DMS79 treated with DMSO at 0.1 percent for 48 hours (cell line): ENCODE measurements at regions not wholly inside any gene's neighbourhood (a gene's known extent, or its start where the extent isn't known, plus 50 kb on each side); places are given as distances from the start of the nearest gene placed in this dataset.

Experiments used
- DNase-seq: peaks from one replicate; lab custom pipeline; 2025; lab: John Stamatoyannopoulos, UW

- no peak for DNase-seq
Measured at GRCh38 chr5:128895122-128895521, 70.2 kb upstream of the SLC27A6 start.

DNA sequence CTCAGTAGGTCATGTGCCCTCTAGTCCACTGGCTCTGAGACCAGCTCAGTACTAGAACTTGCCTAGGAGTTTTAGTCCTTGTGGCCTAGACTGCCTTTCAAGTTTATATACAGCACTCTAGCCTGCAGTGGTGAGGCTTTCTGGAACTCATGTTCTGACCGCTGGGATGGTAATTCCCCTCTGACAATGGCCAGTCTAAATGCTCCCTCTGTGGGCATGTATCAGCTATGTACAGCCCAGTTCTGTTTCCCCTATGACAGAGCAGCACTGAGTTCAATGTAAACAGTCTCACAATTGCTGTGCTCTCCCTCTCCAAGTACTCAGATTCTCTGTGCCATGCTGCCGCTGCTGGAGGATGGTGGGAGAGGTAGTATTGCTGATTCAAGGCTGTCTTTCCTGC is 68.6 kb upstream of the SLC27A6 start:
- DNase-seq = no peak

DNA sequence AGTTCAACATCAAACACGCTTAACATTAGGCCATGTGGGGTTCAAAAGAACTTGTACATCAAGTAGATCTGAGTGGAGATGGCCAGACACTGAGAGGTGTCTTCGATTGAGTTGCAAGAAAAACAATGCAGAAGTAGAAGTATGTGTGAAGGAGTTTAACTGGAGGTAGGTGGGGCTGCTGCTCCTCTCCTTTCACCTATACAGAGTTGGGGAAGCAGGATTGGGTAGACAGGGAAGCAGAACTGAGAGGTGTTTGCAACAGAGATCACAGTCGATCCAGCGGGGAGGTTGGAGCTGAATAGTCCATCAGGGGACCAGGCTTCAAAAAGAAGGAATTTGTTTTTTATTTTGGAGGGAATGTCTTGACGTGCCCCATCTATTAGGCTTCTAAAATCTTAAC is 61.7 kb upstream of the SLC27A6 start:
- DNase-seq = no peak

DNA sequence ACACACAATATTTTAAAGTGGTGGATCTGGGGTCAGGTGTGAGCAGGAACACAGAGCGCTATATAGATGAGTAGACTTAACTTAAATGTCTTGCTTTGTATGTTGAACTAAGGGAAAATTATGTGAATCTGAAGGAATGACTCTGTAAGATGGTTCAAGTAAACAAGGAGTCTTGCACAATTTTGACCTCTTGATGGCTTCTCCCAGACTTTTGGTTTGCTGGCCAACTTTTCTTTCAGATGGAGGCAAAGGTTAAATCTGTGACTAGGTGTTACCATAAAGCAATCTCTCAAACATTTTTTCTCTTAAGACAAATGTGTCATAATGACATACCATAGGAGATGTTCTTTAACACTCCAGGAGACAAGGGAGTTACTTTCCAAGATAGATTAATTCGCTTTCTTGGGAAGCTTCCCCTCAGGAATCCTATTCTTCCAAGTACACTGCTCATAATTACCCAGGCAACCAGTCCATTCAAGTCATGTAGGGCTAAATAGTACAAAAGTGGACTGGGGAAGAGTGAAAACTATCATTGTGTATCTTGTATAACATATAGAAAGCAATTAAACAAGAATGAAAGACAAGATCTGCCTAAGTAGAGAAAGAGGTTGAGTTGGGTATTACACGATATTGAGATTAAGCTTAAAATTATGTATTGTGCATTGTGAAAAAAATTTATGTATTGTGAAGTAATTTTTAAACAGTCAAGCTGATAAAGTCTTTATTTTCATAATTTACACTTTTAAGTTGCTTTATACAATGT is 60.3 kb upstream of the SLC27A6 start:
- DNase-seq = no peak

- DNase-seq = peak; percentile 29
Measured at GRCh38 chr5:128905568-128906110, 59.6 kb upstream of the SLC27A6 start.

GRCh38 chr5:128913551-128913950 is 51.7 kb upstream of the SLC27A6 start:
- no peak for DNase-seq
